GM06990 (cell line): ENCODE measurements at regions not wholly inside any gene's neighbourhood (a gene's known extent, or its start where the extent isn't known, plus 50 kb on each side); places are given as distances from the start of the nearest gene placed in this dataset.

Source experiments
- DNase-seq: peaks from one replicate; pipeline ENCODE4 v3.0.0-alpha.2; 2011; ENCODE audit not compliant: insufficient read length; ENCODE audit errors: extremely low read depth
- H3K27me3 ChIP-seq: replicated peaks from 2 replicates; pipeline ENCODE4 v1.6.0; 2011; ENCODE audit warnings: low read length; ENCODE audit not compliant: control insufficient read depth, insufficient read depth
- H3K36me3 ChIP-seq: 2 replicates; pipeline ENCODE4 v1.5.1; 2011; ENCODE audit warnings: low read length; ENCODE audit not compliant: control insufficient read depth, insufficient read depth
- H3K4me3 ChIP-seq: replicated peaks from 2 replicates; pipeline ENCODE4 v1.5.1; 2011; ENCODE audit warnings: low read depth, mild to moderate bottlenecking, control low read depth, low read length
- TF ChIP-seq, protein P1 (sequence below): IDR thresholded peaks from 2 replicates; pipeline ENCODE4 v1.5.1; 2011; ENCODE audit warnings: low read length, control low read depth, mild to moderate bottlenecking, inconsistent platforms; ENCODE audit not compliant: insufficient read depth, poor library complexity, severe bottlenecking

DNA sequence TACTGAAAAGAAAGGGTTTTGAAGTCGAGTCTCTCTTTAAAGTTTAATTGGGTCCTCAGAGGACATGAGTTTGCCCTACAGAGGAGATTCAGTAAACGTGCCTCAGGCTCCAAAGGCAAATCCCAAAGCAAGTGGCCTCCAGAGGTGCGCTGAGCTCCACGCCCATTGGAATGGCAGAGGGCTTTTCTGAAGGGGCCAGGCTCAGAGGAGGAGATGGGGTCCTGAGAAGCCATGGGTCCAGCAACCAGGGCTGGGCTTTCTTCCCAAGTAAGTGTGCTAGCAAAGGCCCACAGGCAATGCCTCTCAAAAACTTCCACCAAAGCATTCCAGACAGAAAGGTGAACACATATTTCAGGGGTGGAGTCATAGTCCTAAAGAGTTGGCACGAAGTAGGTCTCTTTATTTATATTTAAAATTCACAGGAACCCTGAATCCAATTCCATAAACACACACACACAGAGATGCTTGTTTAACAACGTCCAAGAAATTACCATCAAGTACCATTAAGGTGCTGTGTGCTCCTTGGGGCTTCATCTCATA is 93.0 kb upstream of the SH3BP4 start:
- Histone ChIP-seq H3K4me3 (no peak overlapping the region), H3K27me3 (no peaks in the 10 kb centered on the region; the same call in 1 of the 2 replicates), H3K36me3 (no peaks in the 10 kb centered on the region)
- DNase-seq = no peak
- TF ChIP-seq, protein P1, sequence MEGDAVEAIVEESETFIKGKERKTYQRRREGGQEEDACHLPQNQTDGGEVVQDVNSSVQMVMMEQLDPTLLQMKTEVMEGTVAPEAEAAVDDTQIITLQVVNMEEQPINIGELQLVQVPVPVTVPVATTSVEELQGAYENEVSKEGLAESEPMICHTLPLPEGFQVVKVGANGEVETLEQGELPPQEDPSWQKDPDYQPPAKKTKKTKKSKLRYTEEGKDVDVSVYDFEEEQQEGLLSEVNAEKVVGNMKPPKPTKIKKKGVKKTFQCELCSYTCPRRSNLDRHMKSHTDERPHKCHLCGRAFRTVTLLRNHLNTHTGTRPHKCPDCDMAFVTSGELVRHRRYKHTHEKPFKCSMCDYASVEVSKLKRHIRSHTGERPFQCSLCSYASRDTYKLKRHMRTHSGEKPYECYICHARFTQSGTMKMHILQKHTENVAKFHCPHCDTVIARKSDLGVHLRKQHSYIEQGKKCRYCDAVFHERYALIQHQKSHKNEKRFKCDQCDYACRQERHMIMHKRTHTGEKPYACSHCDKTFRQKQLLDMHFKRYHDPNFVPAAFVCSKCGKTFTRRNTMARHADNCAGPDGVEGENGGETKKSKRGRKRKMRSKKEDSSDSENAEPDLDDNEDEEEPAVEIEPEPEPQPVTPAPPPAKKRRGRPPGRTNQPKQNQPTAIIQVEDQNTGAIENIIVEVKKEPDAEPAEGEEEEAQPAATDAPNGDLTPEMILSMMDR = no peak

- TF ChIP-seq, protein P1 = no peak
- no peak for DNase-seq
- H3K27me3 ChIP-seq = no peaks in the 10 kb centered on the region; the same call in 1 of the 2 replicates
- H3K36me3 ChIP-seq = no peaks in the 10 kb centered on the region
- no peak overlapping the region for H3K4me3 ChIP-seq
These were observed 93.7 kb upstream of the SH3BP4 start for GRCh38 chr2:234858145-234858544.

DNA sequence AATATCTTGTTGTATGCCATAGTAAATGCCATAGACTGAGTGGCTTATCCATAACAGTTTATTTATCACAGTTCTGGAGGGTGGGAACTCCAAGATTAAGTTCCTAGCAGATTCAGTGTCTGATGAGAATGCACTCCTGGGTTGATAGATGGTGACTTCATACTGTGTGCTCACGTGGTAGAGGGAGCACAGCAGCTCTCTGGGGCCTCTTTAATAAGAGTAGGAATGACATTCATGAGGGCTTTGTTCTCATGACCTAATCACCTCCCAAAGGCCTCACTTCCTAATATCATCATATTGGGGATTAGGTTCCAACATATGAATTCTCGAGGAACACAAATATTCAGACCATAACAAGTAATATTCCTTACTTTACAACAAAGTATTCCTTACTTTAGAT is 98.1 kb upstream of the SH3BP4 start:
- TF ChIP-seq, protein P1 = no peak
- Histone ChIP-seq H3K27me3 (no peaks in the 10 kb centered on the region), H3K4me3 (no peak overlapping the region), H3K36me3 (no peaks in the 10 kb centered on the region)
- DNase-seq = no peak

- no peaks in the 10 kb centered on the region for H3K36me3 ChIP-seq
- no peak for DNase-seq
- no peak overlapping the region for H3K4me3 ChIP-seq
- H3K27me3 ChIP-seq = no peaks in the 10 kb centered on the region
- TF ChIP-seq, protein P1 = no peak
These were observed 98.9 kb upstream of the SH3BP4 start for GRCh38 chr2:234852941-234853340.

DNA sequence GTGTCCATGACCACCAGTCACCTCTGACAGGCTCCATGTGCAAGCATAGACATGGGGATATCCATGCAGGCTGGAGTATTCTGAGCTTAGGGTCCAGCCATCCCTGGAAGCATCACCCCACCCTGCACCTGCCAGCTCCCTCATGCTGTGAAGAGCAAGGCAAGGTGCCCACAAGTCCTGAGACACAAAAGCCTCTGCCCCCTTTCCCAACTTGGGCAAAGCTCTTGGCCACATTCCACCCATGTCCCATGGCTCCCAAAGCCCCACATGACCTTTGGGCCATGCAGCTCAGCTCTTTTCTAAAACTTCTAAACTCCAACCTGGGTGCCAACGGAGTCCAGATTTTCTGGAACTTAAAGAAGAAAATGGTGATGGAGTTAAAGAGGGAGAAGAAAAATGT is 99.8 kb upstream of the SH3BP4 start:
- TF ChIP-seq, protein P1 = no peak
- DNase-seq = no peak
- H3K4me3 ChIP-seq = no peak overlapping the region
- no peaks in the 10 kb centered on the region for H3K27me3 ChIP-seq
- no peaks in the 10 kb centered on the region for H3K36me3 ChIP-seq

- Histone ChIP-seq H3K36me3 (no peaks in the 10 kb centered on the region), H3K4me3 (no peak overlapping the region), H3K27me3 (no peaks in the 10 kb centered on the region)
- TF ChIP-seq, protein P1 = no peak
- DNase-seq = no peak
These were observed 100.4 kb upstream of the SH3BP4 start for GRCh38 chr2:234851451-234851850.
